Kidney epithelial cell (primary cell): ENCODE measurements at regions not wholly inside any gene's neighbourhood (a gene's known extent, or its start where the extent isn't known, plus 50 kb on each side); places are given as distances from the start of the nearest gene placed in this dataset.
A peak's percentile ranks its signal among the peaks of the same experiment; 100 is the strongest.

Source experiments
- DNase-seq: peaks from one replicate; pipeline ENCODE4 v3.0.0-alpha.2; 2010; ENCODE audit warnings: low read depth
- H3K27me3 ChIP-seq: 2 replicates; pipeline ENCODE4 v1.6.0; 2011; ENCODE audit warnings: low read length; ENCODE audit not compliant: control insufficient read depth, insufficient read depth
- H3K36me3 ChIP-seq: 2 replicates; pipeline ENCODE4 v1.5.1; 2011; ENCODE audit warnings: low read length; ENCODE audit not compliant: control insufficient read depth, insufficient read depth
- H3K4me3 ChIP-seq: 2 replicates; pipeline ENCODE4 v1.5.1; 2011; ENCODE audit warnings: low read depth, mild to moderate bottlenecking, control low read depth, low read length
- CTCF ChIP-seq: IDR thresholded peaks from 2 replicates; pipeline ENCODE4 v1.5.1; 2011; ENCODE audit warnings: mild to moderate bottlenecking, moderate library complexity, low read length, control low read depth, inconsistent platforms; ENCODE audit not compliant: insufficient read depth, poor library complexity, severe bottlenecking

GRCh38 chr2:147342329-147342728, 502.5 kb upstream of the ACVR2A start:
- H3K4me3 ChIP-seq, result no peak overlapping the region
- no peak for TF ChIP-seq CTCF
- no peak for DNase-seq
- H3K27me3 ChIP-seq, result no peaks in the 10 kb centered on the region
- H3K36me3 ChIP-seq, result no peaks in the 10 kb centered on the region

- peak; percentile 10 for DNase-seq
- no peaks in the 10 kb centered on the region for H3K36me3 ChIP-seq
- peak; percentile 66 for TF ChIP-seq CTCF
- H3K27me3 ChIP-seq, result no peaks in the 10 kb centered on the region
- no peak overlapping the region for H3K4me3 ChIP-seq
Observed at GRCh38 chr2:147331790-147332419, 512.9 kb upstream of the ACVR2A start.

GRCh38 chr2:147330925-147331324, 513.9 kb upstream of the ACVR2A start:
- no peaks in the 10 kb centered on the region for H3K36me3 ChIP-seq
- H3K27me3 ChIP-seq, result no peaks in the 10 kb centered on the region
- no peak for TF ChIP-seq CTCF
- DNase-seq, result no peak
- no peak overlapping the region for H3K4me3 ChIP-seq

GRCh38 chr2:147327613-147328012, 517.2 kb upstream of the ACVR2A start:
- DNase-seq, result no peak
- TF ChIP-seq CTCF, result no peak
- H3K36me3 ChIP-seq, result no peaks in the 10 kb centered on the region

GRCh38 chr2:147325990-147326389, 518.8 kb upstream of the ACVR2A start:
- no peak overlapping the region for H3K4me3 ChIP-seq
- no peak for TF ChIP-seq CTCF

More at GRCh38 chr2:147327613-147328012, 517.2 kb upstream of the ACVR2A start:
- Histone ChIP-seq H3K27me3 (no peaks in the 10 kb centered on the region), H3K4me3 (no peak overlapping the region)

GRCh38 chr2:147320146-147320545, 524.7 kb upstream of the ACVR2A start:
- no peaks in the 10 kb centered on the region for H3K36me3 ChIP-seq
- TF ChIP-seq CTCF, result no peak
- no peak for DNase-seq
- no peaks in the 10 kb centered on the region for H3K27me3 ChIP-seq
- no peak overlapping the region for H3K4me3 ChIP-seq

More at GRCh38 chr2:147325990-147326389, 518.8 kb upstream of the ACVR2A start:
- H3K27me3 ChIP-seq, result no peaks in the 10 kb centered on the region
- no peak for DNase-seq
- H3K36me3 ChIP-seq, result no peaks in the 10 kb centered on the region
